Fibroblast of gingiva (primary cell): ENCODE measurements at regions not wholly inside any gene's neighbourhood (a gene's known extent, or its start where the extent isn't known, plus 50 kb on each side); places are given as distances from the start of the nearest gene placed in this dataset.
"Not testable (repeated sequence)": the region's sequence is repeated elsewhere in the genome, so short reads cannot be mapped to it uniquely, and the experiment has no call there.

Source experiments
- DNase-seq: peaks from one replicate; pipeline ENCODE4 v3.0.0-alpha.2; 2011; ENCODE audit warnings: low read depth

DNA sequence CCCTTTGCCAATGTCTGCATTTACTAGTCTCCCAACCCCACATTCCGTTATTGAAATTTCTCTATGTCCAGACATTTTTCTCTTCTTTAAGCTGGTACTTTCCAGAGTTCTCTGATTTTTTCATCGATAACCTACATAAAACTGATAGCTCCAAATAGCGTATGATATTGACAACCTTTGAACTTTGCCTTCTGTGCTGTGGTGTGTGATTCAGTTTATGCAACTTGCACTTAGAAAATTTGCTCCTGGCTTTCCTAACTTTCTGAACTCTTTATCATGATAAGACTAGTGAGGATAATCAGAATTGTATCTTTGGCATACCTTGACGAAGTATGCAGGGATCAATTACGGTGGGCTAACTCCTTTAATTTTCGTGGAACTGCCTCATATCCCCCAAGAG lies 1261.3 kb downstream of the SI start:
- no peak for DNase-seq

DNA sequence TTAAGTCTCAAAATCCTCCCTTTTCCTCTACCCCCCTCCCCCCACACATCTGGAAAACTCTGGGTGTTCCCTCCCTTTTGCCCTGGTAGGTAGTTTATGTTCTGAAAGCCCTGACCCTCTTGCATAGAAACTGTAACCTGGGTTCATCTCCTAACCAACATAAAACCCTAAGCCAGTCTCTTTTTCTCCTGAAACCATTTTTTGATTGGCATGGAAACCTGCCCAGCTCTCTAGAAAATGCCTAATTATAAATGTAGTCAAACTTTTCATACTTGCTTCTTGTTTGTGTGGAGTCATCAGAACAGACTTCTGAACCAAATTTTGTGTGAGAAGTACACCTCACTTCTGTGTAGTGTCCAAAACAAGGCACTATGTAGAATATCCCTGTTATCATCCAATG lies 1264.4 kb downstream of the SI start:
- no peak for DNase-seq

DNA sequence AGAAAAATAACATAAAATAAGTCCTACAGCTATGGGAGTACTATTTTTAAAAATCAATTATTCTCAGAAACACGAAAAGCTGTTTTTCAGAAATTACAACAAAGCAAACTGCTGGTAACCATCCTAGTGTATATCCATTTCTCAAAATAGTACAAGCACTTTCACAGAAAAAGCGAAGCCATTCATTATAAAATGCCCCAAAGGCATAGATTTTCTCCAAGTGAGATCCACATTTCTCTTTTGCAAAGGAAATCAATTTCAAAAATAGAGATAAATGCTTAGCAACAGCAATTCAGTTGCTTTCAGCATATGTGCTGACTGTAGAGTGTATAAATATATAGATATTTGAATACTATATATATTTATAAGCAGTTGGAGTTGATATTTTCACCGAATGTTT lies 1266.3 kb downstream of the SI start:
- DNase-seq, result no peak

DNA sequence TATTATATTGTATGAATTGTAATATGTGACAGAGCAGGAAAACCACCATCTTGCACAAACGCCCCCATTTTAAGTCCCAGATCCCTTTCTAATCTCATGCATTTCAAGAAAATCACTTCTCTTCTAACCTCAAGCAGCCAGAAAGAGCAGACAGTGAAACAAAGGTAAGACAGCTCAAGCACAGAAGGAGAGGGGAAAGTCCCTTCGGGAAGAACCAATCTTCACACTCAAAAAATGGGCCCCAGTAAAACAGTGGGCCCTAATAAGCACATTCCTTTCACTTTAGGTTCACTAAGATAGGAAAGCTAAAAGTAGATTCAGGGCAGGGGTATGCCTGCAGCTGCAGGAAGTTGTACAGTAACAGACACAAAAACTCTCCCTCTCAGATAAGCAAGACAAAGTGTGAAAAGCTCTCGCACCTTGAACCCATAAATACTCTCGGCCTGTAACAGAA lies 1268.7 kb downstream of the SI start:
- DNase-seq, result no peak

DNA sequence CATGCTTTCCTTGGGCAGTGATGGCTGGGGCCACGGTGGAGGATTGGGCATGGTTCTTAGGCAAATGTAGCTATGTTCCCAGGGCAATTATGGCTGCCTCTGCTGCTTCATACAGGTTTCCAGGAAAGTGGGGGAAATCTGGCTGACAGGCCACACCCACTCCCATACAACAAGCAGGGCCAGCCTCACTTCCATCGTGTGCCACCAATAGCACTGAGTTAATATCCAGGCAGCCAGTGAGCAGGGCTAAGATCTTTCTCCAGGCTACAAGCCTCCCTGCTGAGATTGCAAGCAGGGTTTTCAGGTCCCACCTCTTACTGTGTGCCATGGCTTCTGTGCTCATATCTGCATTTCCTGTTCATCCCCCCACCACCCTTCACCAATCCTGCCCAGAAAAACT lies 1291.9 kb downstream of the SI start:
- no peak for DNase-seq

DNA sequence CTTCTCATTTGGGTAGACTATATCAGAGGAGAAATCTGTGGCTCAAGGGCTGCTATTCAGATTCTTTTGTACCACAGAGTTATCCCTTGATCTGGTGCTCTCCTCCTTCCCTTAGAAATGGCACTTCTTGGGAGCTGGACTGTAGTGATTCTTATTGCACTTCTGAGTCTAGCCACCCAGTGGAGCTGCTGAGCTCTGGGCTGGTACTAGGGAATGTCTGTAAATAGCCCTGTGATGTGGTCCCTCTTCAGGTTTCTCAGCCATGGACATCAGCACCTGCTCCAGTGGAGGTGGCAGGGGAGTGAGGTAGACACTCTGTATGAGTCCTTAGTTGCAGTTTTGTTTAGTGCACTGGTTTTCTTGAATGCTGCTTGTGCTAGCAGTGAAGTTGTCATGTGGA lies 1292.6 kb downstream of the SI start:
- DNase-seq, result no peak

DNA sequence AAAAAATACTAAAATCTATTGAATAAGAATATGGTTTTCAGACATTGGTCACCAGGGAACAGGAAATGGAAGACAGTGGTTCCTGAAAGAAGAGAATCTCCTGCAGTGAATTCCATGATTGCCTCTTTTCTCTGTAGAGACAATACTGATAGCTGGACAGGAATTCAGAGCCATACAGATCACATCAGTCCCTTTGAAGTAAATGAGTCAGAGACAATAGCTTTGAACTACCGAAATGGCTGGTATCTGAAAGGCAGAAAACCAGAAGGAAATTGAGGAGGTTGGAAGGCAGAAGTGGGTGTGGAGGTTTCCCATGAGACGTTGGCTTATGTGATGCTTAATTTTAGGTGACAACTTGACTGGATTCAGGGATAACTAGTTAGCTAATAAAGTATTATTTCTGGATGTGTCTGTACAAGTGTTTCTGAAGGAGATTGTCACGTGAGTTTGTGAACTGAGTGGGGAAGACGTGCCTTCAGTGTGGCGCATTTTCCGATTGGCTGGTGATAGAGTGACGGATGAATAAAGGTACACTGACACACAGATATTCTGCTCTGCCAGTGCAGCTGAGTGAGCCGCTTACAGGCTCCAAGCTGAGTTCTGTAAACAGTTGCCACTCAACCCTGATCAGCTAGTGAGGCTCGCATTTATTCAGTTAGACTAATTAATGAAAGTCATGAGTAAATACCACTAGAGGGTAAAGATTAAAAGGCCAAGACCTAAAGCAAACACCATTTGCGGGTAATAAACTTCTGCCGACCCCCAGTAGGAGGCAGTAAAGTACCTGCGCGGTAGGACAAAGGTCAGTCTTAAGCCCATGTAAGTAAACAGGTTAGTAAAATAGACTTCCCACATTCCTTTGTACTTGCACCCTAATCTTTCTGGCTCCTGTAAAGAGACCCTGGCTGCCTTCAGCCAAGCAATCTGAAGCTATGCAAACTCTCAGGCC lies 1298.6 kb downstream of the SI start:
- no peak for DNase-seq

DNA sequence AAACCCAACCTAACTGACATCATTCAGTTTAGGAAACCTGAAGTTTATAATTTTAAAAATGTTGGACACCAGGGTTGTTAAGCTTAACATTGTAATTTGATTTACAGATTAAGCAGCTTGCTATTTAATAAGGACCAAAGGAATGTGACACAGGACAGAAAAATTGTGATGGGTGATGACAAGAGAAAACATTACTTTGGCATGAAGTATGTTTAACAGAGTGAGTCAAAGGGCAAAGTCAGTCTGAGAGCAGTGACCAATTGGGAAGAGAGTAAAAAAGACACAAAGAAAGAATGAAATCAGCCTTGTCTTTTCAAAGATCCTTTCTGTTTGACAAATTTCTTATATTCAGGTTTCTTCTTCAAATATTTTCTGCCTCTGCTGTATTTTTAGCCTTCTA lies 1301.6 kb downstream of the SI start:
- no peak for DNase-seq

DNA sequence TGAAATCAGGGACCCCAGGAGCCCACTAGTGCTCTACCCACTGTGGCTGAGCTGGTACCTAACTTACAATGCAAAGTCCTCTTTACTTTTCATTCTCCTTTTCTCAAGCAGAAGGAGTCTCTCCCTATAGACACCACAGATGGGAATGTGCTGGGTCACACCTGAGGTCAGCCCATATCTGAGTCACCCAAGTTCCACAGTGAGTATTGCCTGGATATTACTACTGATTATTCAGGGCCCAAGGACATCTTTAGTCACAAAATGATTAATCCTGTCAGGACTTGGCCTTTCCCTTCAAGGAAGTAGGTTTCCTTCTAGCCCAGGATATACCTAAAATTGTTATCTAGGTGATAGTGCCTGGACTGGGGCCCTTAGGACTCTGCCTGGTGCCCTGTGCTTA lies 1305.2 kb downstream of the SI start:
- DNase-seq, result no peak

DNA sequence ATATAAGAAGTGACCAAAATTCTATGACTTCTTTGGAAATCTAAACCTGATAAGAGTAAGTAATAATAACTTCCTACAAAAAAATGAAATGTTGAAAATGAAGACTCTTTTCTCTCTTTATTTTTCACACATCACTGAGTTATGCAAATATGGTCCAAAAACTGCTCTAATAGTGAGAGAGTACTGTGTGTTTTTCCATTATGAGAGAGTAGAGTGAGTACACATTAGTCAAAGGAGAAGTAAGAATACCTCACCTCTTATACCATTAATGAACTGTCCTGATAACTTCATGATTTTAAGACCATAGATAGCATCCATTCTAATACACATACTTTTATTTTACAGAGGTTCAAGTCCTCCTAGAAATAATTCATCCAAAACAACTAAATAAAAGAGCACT lies 1310.2 kb downstream of the SI start:
- DNase-seq, result no peak

DNA sequence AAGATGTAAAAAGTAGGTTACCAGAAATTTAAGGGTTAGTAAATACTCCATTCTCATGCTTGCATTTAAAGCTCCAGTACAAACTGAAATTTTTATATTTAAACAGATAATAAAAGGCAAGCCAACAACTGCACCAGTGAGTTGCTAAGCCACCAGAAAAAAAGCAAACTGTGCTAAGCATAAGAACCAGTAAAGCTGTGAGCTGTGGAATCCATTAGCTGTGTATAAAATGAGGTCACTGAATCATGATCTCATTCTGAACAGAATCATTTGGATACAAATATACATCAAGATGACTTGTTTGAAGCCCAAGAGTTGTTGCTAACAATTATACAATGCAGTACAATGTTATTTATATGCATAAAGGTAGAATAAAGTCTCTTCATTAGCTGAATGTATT lies 1312.2 kb downstream of the SI start:
- no peak for DNase-seq

DNA sequence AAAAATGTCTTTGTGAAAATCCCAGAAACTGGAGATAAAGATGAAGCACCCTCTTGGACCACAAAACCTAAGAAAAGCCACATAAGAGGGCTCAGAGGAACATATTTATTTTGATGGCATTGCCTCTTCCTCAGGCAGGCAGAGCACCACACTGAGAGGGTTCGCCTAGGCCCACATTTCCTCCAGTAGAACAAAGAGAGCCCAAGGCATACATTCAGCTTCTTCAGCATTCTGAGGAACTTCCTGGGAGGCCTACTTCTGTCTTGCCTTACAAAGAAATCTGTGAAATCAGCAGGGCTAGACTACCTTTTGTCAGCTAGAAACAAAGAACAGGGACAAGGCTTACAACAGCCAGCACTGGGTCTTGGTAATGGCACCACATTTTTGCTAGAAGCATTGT lies 1325.3 kb downstream of the SI start:
- no peak for DNase-seq

DNA sequence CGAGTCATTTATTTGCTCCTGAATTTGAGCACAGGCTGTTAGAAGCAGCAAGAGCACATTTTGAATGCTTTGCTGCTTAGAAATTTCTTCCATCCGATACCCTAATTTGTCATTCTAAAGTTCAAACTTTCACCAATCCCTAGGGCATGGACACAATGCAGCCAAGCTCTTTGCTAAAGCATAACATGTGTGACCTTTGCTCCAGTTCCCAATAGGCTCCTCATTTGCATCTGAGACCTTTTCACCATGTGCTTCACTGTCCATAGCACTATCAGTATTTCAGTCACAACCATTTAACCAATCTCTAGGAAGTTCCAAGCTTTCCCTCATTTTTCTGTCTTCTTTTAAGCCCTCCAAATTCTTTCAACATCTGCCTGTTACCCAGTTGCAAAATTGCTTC lies 1333.1 kb downstream of the SI start:
- DNase-seq, result peak; percentile 23

DNA sequence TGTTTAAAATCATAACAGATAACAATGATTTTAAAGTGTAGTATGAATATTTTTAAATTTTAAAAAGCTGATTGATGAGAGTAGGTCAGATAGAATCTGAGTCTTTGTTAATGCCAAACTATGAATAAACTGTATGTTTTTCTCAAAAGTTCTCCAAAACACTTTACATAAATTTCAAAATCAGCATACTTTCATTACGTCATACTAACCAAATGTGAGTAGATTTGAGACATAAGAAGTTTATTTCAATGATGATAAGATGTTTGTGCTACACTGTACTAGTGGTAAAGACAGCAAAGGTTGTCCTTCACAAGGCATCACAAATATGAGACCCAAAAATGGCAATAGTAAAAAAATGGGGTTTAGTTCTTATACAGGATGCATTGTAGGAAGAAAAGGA lies 1342.9 kb downstream of the SI start:
- no peak for DNase-seq

DNA sequence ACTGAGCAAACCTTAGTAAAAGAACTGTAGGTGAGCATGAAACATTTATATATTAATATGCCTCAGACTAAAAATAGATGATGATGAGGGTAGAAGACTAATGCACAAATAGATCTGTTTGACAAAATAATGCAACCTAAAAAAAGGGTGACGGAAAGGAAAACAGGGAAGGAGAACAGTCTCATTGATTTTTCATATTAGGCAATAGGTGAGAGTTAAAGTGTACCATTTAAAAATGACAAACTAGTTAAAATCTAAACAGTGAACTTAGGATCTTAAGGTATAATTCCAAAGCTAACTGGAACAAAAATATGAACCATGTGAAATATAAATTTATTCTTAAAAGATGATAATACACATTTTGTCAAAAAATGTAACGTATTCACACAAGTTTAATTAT lies 1347.6 kb downstream of the SI start:
- no peak for DNase-seq

DNA sequence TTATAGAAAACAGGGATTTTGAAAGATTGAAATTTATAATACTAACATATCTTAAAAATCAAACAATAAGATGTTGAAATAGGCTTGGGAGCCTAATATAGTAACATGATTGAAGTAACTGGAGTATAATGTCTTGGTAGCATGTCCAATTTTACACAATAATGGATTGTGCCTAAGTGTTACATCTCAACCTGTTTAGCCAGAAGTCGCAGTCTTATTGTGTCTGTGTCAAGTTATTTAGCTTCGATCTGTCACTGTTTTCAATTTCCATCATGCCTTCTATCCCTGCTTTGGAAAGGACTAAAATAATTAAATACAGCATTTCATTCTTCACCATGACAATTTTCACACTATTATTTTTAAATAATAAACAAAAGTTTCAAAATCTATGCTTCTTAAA lies 1352.2 kb downstream of the SI start:
- no peak for DNase-seq

DNA sequence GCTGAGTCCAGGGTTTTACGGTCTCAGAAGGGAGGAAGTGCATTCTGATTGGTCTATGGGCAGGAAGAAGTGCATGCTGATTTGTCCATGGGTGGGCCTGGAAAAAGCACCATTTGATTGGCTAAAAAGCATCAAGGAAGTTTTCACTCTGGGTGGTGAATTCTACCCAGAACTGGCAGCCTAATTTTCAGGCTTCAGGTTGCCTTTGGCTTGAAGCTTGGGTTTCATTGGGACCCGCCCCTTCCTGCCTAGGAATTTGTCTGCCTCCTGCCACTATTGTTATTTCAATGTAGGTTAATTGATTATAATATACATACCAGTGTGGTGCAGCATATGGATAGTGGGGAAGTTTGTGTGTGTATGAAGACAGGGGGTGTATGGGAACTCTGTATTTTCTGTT lies 1355.9 kb downstream of the SI start:
- no peak for DNase-seq

DNA sequence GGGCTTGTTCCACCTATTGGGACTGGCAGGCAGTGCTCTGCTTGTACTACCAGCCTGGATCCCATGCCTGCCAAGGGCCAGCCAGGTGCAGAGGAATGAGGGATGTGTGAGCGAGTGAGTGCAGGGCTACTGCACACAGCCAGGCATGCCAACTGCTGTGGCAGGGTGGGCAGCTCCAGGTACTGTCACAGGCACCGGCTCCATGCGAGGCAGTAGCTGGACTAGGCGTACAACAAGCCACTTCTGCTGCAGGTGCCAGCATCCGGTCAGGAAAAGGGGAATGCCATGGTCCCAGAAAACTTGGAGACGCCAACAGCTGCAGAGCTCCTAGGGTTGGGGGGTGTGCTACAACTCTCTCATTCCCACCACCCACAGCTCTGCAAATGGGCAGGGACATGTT lies 1356.7 kb downstream of the SI start:
- no peak for DNase-seq

DNA sequence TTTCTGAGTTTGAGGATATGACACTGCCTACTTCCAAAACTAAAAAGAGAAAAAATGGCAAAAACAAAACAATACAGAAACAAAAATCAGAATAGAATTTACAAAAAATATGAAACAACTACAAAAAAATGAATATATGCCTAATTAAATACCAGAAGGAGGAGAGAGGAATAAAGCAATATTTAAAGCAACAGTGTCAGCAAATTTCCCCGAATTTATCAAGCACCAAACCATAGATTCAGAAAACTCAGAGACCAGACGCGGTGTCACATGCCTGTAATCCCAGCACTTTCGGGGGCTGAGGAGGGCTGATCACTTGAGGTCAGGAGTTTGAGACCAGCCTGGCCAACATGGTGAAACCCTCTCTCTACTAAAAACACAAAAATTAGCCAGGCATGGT lies 1360.9 kb downstream of the SI start:
- DNase-seq, result no peak

DNA sequence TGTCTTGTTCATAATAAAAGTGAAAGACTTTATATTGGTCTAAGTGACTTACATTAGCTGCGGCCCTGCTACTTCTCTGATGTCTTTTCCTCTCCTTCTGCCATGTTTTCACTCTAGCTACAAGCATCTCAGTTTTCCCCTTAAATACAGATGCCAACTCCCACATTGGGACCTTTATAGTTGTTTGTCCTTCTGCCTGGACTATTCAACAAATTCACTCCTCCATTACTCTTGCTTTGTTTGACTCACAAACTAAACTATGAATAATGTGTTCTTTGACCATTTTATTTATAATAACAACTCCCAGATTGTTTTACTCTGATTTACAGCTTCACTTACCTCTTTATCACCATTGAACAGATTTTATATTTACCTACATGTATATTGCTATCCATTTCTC lies 1369.9 kb downstream of the SI start:
- no peak for DNase-seq

DNA sequence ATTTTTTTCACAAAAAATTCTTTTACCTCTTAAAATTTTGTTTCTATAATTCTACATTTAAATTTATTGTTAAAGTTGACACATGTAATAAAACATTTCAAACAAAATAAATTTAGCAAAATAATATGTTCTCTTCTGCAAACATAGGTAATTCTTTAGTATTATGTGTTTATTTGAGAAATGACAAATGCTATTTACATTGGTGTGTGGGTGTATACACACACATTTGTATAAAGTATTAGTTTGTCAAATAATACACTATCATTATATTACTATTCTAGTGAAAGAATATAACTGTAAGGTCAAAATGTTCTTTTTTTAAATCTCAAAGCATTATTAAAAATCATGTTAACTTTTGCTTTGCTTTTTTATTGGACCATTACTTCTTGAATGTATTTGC lies 1370.6 kb downstream of the SI start:
- no peak for DNase-seq

DNA sequence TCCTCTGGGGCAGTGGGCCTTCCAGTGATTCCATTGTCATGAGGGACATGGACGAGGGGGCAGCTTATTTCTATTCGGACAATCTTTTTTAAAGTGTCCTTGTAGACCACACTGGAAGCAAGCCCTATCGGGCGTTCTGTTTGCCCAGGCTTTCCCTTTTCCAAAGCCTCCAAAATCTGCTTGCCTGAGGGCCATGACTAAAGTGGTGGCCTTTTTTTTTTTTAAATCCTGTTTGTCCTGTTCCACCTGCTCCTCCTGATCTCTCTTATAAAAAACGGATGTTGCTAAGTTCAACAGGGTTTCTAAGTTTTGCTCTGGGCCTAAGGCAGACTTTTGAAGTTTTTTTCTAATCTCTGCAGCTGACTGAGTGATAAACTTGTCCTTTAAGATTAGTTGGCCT lies 1380.1 kb downstream of the SI start:
- DNase-seq, result not testable (repeated sequence)

DNA sequence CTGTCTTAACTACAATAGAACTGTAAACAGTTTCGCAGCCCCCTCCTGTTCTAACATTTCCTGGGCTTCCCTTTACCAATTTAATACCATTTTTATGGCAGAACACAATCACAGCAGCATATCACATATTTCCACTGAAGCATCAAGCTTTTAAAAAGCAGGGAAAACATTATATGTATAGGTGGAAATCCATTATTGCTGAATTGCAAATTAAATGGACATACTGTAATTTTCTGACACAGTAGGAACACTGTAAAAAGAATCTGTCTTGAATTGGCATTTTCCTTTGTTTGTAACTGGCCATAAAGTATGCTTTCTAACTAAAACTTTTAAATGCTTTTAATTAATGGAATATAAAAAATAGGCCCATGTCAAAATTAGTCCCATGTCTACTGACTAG lies 1385.8 kb downstream of the SI start:
- DNase-seq, result no peak

DNA sequence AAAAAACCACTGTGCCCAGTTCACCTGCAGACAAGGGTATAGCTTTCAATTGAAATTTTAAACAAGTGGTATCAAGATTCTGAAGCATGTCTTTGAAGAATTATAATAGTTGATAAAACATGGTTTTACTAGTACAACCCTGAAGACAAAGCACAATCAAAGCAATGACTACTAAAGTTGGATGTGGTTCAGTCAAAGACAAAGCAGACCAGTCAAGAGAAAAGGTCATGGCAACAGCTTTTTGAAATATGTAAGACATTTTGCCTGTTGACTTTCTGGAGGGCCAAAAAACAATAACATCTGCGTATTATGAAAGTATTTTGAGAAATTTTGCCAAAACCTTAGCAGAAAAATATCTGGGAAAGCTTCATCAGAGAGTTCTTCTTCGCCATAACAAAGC lies 1393.6 kb downstream of the SI start:
- peak; percentile 37 for DNase-seq
